ENCODE measurements at regions not wholly inside any gene's neighbourhood (a gene's known extent, or its start where the extent isn't known, plus 50 kb on each side); places are given as distances from the start of the nearest gene placed in this dataset.

- DNase-seq = no peak
Observed at GRCh38 chr10:128377988-128378387, 251.8 kb upstream of the MKI67 start.

- DNase-seq = no peak
Observed at GRCh38 chr10:128380946-128381345, 254.7 kb upstream of the MKI67 start.

GRCh38 chr10:128382225-128382624 is 256.0 kb upstream of the MKI67 start:
- no peak for DNase-seq

- no peak for DNase-seq
Observed at GRCh38 chr10:128384831-128385230, 258.6 kb upstream of the MKI67 start.

GRCh38 chr10:128386231-128386630 is 260.0 kb upstream of the MKI67 start:
- no peak for DNase-seq

- no peak for DNase-seq
Observed at GRCh38 chr10:128386816-128387604, 260.8 kb upstream of the MKI67 start.

- DNase-seq = no peak
Observed at GRCh38 chr10:128390596-128390995, 264.4 kb upstream of the MKI67 start.

GRCh38 chr10:128393546-128393945 is 267.3 kb upstream of the MKI67 start:
- no peak for DNase-seq

GRCh38 chr10:128398118-128398517 is 271.9 kb upstream of the MKI67 start:
- no peak for DNase-seq

GRCh38 chr10:128398999-128399398 is 272.8 kb upstream of the MKI67 start:
- DNase-seq = no peak

- DNase-seq = no peak
Observed at GRCh38 chr10:128400564-128400963, 274.3 kb upstream of the MKI67 start.

GRCh38 chr10:128405450-128405849 is 279.2 kb upstream of the MKI67 start:
- no peak for DNase-seq

GRCh38 chr10:128411643-128412042 is 285.4 kb upstream of the MKI67 start:
- no peak for DNase-seq

GRCh38 chr10:128414568-128414967 is 288.3 kb upstream of the MKI67 start:
- DNase-seq = no peak

GRCh38 chr10:128416231-128416630 is 290.0 kb upstream of the MKI67 start:
- DNase-seq = no peak

- no peak for DNase-seq
Observed at GRCh38 chr10:128417826-128418225, 291.6 kb upstream of the MKI67 start.

GRCh38 chr10:128418819-128419218 is 292.6 kb upstream of the MKI67 start:
- DNase-seq = no peak

- no peak for DNase-seq
Observed at GRCh38 chr10:128419466-128420019, 293.3 kb upstream of the MKI67 start.

GRCh38 chr10:128420623-128421022 is 294.4 kb upstream of the MKI67 start:
- no peak for DNase-seq

GRCh38 chr10:128421371-128422160 is 295.3 kb upstream of the MKI67 start:
- DNase-seq = no peak

GRCh38 chr10:128422190-128422589 is 296.0 kb upstream of the MKI67 start:
- DNase-seq = no peak

- DNase-seq = no peak
Observed at GRCh38 chr10:128422999-128423398, 296.8 kb upstream of the MKI67 start.

GRCh38 chr10:128429321-128429720 is 303.1 kb upstream of the MKI67 start:
- DNase-seq = no peak
